OCI-LY1 (cell line): ENCODE measurements at regions not wholly inside any gene's neighbourhood (a gene's known extent, or its start where the extent isn't known, plus 50 kb on each side); places are given as distances from the start of the nearest gene placed in this dataset.

Experiments
- H2AFZ ChIP-seq: fragments of 200-600 bp; sonication (generic), shearing (Covaris generic); 2 replicates; pipeline ENCODE4 v1.6.0; 2014; ENCODE audit warnings: antibody characterized with exemption, mild to moderate bottlenecking, low read length
- H3F3A ChIP-seq: fragments of 200-600 bp; sonication (generic), shearing (Covaris generic); 2 replicates; pipeline ENCODE4 v1.6.0; 2014; ENCODE audit warnings: mild to moderate bottlenecking, antibody characterized with exemption, low read length, moderate library complexity; ENCODE audit not compliant: insufficient read depth
- H3K27ac ChIP-seq: fragments of 200-600 bp; sonication (generic); 2 replicates; pipeline ENCODE4 v1.5.1; 2014; ENCODE audit warnings: low read length, mixed run types, mild to moderate bottlenecking, low read depth; ENCODE audit not compliant: poor library complexity, severe bottlenecking
- H3K27me3 ChIP-seq: fragments of 200-600 bp; sonication (generic); 2 replicates; pipeline ENCODE4 v1.6.0; 2014; ENCODE audit warnings: antibody characterized with exemption, mild to moderate bottlenecking, low read length, moderate library complexity; ENCODE audit not compliant: insufficient read depth
- H3K36me3 ChIP-seq: fragments of 200-600 bp; sonication (generic); 2 replicates; pipeline ENCODE4 v1.6.1; 2014; ENCODE audit warnings: mild to moderate bottlenecking, antibody characterized with exemption, low read length, moderate library complexity, mixed read lengths; ENCODE audit not compliant: insufficient read depth
- H3K4me1 ChIP-seq: fragments of 200-600 bp; sonication (generic); 2 replicates; pipeline ENCODE4 v1.5.1; 2014; ENCODE audit warnings: mild to moderate bottlenecking, low read length, moderate library complexity; ENCODE audit not compliant: insufficient read depth, severe bottlenecking
- H3K4me2 ChIP-seq: fragments of 200-600 bp; sonication (generic), shearing (Covaris generic); 2 replicates; pipeline ENCODE4 v1.6.1; 2014; ENCODE audit warnings: low read length
- H3K4me3 ChIP-seq: fragments of 200-600 bp; sonication (generic); 2 replicates; pipeline ENCODE4 v1.5.1; 2014; ENCODE audit warnings: low read length, low read depth, mild to moderate bottlenecking, mixed read lengths; ENCODE audit not compliant: poor library complexity, severe bottlenecking
- H3K79me2 ChIP-seq: fragments of 200-600 bp; shearing (Covaris generic); 2 replicates; pipeline ENCODE4 v1.6.1; 2016; ENCODE audit warnings: mixed run types, low read length, mixed read lengths; ENCODE audit not compliant: insufficient read depth
- H3K9ac ChIP-seq: fragments of 200-600 bp; sonication (generic), shearing (Covaris generic); 2 replicates; pipeline ENCODE4 v1.6.1; 2014; ENCODE audit warnings: mild to moderate bottlenecking, low read length, mixed read lengths
- H3K9me2 ChIP-seq: fragments of 200-600 bp; sonication (generic), shearing (Covaris generic); 2 replicates; pipeline ENCODE4 v1.6.1; 2014; ENCODE audit warnings: low read depth, mild to moderate bottlenecking, low read length, mixed read lengths
- H3K9me3 ChIP-seq: fragments of 200-600 bp; shearing (Covaris generic); 2 replicates; pipeline ENCODE4 v1.6.1; 2014; ENCODE audit warnings: low read length, mixed read lengths
- H4K20me1 ChIP-seq: fragments of 200-600 bp; sonication (generic), shearing (Covaris generic); 2 replicates; pipeline ENCODE4 v1.6.0; 2016; ENCODE audit warnings: mild to moderate bottlenecking, low read length; ENCODE audit not compliant: insufficient read depth
- CTCF ChIP-seq: fragments of 200-600 bp; sonication (generic), shearing (Covaris generic); IDR thresholded peaks from 2 replicates; pipeline ENCODE4 v1.5.1; 2017; ENCODE audit warnings: mild to moderate bottlenecking, antibody characterized with exemption, low read length, moderate library complexity, mixed read lengths
- EZH2 ChIP-seq: fragments of 200-600 bp; sonication (generic), shearing (Covaris generic); IDR thresholded peaks from 2 replicates; pipeline ENCODE4 v1.8.0; 2017; ENCODE audit warnings: borderline replicate concordance, mixed run types, mild to moderate bottlenecking, antibody characterized with exemption, low read length, moderate library complexity, mixed read lengths

DNA sequence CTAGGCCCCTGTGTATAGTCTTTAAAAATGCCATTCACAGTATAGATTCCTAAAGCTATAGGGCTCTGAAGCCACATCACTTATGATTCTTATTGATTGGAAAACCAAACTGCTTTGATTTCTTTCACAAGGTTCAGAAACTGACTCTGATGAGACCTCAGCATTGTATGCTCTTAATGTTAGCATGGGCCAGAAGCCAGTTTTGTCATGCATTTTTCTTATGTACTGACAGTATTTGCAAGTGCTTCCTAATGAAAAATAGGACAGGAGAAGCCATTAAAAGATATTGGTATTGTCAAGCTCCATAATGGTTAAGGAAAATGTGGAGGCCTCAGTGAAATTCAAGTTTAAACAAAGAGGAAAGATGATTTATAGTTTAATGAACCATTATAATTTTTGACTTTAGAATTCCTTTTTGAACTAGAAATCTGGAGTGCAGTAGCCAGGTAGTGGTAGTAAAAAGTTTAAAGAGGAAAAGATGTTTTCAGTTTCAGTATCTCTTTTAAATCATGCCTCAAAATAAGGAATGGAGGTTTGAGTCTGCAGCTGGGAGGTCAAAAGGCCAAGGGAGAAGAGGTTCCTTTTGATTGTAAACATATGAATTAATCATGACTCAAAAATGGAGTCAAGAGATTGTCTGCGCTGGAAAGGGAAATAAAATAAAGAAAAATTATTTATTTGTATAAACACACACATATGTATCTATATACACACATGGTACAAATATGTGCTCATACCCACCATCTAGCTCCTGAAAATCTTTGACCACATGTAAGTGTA lies 388.1 kb upstream of the PRICKLE1 start:
- H3K9me2 ChIP-seq = no peaks in the 10 kb centered on the region
- no peaks in the 10 kb centered on the region for H3K4me1 ChIP-seq
- no peaks in the 10 kb centered on the region for H3K79me2 ChIP-seq
- H3K9ac ChIP-seq = no peak overlapping the region
- H3K4me3 ChIP-seq = no peak overlapping the region
- H3K9me3 ChIP-seq = no peaks in the 10 kb centered on the region
- TF ChIP-seq CTCF = no peak
- TF ChIP-seq EZH2 = no peak
- H2AFZ ChIP-seq = no peak overlapping the region
- no peaks in the 10 kb centered on the region for H4K20me1 ChIP-seq
- H3K4me2 ChIP-seq = no peak overlapping the region
- H3K27me3 ChIP-seq = no peaks in the 10 kb centered on the region
- H3F3A ChIP-seq = no peaks in the 10 kb centered on the region
- H3K36me3 ChIP-seq = no peaks in the 10 kb centered on the region
- no peak overlapping the region for H3K27ac ChIP-seq

GRCh38 chr12:42976620-42977019 lies 387.1 kb upstream of the PRICKLE1 start:
- Histone ChIP-seq H3K4me2 (no peak overlapping the region), H3K9ac (no peak overlapping the region), H3K27me3 (no peaks in the 10 kb centered on the region), H3F3A (no peaks in the 10 kb centered on the region), H3K9me3 (no peaks in the 10 kb centered on the region), H3K9me2 (no peaks in the 10 kb centered on the region), H3K27ac (no peak overlapping the region), H3K4me1 (no peaks in the 10 kb centered on the region), H3K4me3 (no peak overlapping the region), H4K20me1 (no peaks in the 10 kb centered on the region), H3K36me3 (no peaks in the 10 kb centered on the region), H3K79me2 (no peaks in the 10 kb centered on the region), H2AFZ (no peak overlapping the region)
- no peak for TF ChIP-seq CTCF
- TF ChIP-seq EZH2 = no peak

GRCh38 chr12:42976122-42976521 lies 386.6 kb upstream of the PRICKLE1 start:
- H3K9me2 ChIP-seq = no peaks in the 10 kb centered on the region
- no peak overlapping the region for H3K9ac ChIP-seq
- H3F3A ChIP-seq = no peaks in the 10 kb centered on the region
- no peaks in the 10 kb centered on the region for H3K36me3 ChIP-seq
- H3K9me3 ChIP-seq = no peaks in the 10 kb centered on the region
- no peaks in the 10 kb centered on the region for H3K79me2 ChIP-seq
- no peaks in the 10 kb centered on the region for H3K4me1 ChIP-seq
- no peak overlapping the region for H3K4me2 ChIP-seq
- no peaks in the 10 kb centered on the region for H4K20me1 ChIP-seq
- H2AFZ ChIP-seq = no peak overlapping the region
- no peak overlapping the region for H3K27ac ChIP-seq
- no peaks in the 10 kb centered on the region for H3K27me3 ChIP-seq
- TF ChIP-seq EZH2 (no peak), CTCF (no peak)
- H3K4me3 ChIP-seq = no peak overlapping the region
